ENCODE measurements at regions not wholly inside any gene's neighbourhood (a gene's known extent, or its start where the extent isn't known, plus 50 kb on each side); places are given as distances from the start of the nearest gene placed in this dataset.
"Not testable (repeated sequence)": the region's sequence is repeated elsewhere in the genome, so short reads cannot be mapped to it uniquely, and the experiment has no call there.

DNA sequence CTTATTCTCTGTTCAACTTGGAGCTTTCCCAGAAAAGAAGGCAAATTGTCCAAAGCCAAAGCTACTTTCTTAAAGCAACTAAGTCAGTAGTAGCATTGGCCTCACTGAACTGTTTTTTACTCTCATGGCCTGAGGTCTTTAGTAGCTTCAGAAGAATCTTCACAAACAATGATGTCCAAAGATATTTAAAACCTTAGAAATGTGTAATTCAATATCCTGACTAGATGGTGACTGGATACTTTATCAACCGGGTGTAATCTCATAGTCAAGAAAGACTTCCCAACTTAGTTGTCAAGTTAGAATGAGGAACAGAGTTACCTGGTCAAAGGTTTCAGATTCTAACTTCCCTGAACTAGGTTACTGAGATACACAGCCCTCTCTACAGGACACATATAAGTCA, 226.3 kb upstream of the ARHGEF26 start:
- no peak for ATAC-seq
- intact Hi-C loops (cut with DNase I) = no loop called here
- no peak for DNase-seq (ENCODE audit: low spot score)

DNA sequence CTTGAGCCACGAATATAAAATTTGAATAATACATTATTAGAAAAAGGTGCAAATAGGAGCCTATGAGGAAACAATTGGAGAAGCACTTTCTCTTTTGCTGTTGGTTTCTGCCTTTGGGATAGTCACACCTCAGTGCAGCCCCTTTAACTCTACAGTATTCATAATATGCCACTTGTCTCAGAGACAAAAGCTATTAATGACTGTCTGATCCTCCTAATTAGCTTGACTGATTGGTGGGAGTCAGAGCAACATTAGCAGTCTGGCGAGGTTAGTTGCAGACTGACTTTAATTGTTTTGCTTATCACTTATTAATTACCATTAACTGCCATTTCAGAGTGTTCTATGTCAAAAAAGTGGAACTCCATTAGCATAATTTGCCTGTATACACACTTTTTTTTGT, 225.0 kb upstream of the ARHGEF26 start:
- ATAC-seq = no peak
- intact Hi-C loops (cut with DNase I) = no loop called here
- no peak for DNase-seq (ENCODE audit: low spot score)

DNA sequence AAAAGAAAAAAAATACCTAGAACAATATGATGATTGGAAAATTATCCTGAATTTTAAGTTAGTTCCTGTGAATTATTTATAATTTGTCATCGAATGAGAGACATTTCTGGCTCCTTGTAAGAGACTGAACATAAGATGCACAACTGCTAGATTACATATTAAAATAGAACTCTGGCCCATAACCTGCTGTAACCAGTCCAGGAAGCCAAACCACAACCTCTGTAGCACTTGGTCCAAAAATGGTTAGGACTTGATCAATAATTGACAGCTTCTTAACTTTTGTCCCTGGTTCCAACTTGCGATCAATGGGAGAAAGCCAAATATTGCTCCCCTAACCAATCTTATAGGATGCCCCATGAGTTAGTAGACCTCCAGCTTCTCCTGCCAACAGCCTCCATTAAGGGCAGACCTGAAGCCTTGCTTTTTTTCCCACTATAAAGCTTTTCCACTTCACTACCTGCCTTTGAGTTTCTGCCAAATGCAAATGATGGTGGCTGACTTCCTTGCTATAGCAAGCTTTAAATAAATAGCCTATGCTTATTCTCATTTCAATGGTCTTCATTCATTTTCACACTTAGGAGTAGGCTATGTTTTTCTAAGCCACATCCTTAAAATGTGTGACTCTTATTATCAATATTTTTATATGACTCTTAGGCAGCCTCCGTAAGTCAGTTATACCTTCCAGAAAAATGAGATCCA, 224.0 kb upstream of the ARHGEF26 start:
- no peak for ATAC-seq
- intact Hi-C loops (cut with DNase I) = no loop called here
- DNase-seq (ENCODE audit: low spot score) = no peak

DNA sequence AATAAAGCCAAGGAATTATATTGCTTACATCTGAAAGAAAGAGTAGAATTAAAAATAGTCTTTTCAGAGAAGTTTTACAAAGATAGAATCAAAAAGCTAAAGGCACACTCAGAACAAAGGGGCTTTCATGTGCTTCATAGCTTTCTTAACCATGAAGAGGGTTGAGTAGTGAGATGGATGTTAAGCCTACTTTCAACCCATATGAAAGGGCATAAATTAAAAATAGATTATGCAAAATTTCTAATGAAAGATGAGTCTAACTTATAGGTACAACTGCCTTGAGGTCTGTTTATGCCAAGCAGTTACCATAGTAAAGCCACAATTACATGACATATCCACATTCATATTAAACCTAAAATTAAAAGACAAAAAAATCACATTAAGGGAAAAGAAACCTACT, 223.3 kb upstream of the ARHGEF26 start:
- no peak for ATAC-seq
- no peak for DNase-seq (ENCODE audit: low spot score)
- intact Hi-C loops (cut with DNase I) = no loop called here

DNA sequence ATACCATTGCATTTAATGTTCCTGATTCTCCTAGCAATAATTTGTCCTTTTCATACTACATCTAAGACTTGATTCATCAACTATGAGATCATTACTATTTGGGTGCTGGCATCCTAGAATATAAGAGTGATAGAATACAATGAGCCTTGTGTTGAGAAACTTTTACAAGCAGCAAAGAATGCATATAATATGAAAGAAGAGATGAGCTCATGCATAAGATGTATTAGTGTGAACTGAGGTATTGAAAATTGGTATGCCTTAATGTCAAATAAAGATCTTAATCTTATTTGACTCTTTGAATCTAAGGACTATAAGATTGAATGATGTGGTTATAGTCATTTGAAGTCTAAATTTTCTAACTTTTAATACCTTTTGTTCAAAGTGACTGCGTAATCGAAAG, 220.0 kb upstream of the ARHGEF26 start:
- no peak for DNase-seq (ENCODE audit: low spot score)
- intact Hi-C loops (cut with DNase I) = no loop called here
- ATAC-seq = no peak

DNA sequence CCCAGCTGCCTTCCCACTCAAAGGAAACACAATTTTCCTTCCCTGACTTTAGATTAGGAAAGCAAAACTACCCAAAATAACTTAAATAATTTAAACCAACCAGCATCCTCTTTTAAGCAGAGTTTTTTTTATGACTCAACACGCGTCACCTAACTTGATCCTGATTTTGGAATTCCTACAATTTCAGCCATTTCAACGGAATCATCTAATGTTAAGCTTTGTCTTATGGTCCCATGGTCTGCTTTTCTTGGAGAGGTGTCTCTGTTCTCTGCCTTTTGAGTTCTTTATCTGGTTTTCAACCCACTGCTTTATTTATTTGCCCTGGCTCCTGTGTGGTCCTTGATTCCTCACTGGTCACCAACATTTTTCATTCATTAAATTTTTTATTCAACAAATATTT, 219.2 kb upstream of the ARHGEF26 start:
- ATAC-seq (no peak), DNase-seq (ENCODE audit: low spot score) (no peak)
- intact Hi-C loops (cut with DNase I) = no loop called here

DNA sequence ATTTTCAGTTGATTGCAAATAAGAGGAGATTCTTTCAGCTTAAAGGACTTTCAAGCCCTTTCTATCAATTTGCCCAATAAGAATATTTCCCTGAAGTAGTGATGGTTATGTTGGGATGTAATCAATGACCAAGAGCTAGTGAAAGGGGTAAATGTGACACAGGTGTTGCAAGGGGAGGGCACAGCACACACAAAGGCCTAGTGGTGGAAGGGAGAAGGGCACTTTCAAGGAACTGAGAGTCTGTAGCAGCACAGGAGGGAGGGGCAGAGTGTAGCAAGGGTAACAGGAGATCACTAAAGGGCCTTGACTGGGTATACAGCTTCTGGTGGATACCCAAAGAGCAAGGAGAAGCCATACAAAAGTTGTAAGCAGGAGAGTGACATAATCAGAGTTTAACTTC, 217.8 kb upstream of the ARHGEF26 start:
- DNase-seq (ENCODE audit: low spot score) (no peak), ATAC-seq (no peak)
- intact Hi-C loops (cut with DNase I) = no loop called here

DNA sequence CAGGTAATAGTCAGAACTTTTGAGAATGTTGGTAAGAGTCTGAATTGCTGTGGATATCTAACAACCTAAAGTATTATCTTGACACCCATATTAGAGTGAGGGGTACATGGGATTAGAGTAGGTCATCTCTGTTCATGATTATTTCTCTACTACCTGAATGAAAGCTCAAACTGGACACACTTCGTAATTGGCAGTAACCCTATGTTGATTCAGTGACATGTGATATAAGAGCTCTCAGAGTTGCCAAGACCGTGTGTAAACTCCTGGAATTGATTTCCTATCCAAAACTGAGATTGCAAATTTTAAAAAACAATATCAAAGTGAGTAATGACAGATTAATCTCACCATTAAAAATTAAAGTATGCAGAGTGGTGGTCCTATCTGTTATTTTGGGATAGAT, 214.8 kb upstream of the ARHGEF26 start:
- DNase-seq (ENCODE audit: low spot score) = no peak
- intact Hi-C loops (cut with DNase I) = no loop called here
- ATAC-seq = no peak

DNA sequence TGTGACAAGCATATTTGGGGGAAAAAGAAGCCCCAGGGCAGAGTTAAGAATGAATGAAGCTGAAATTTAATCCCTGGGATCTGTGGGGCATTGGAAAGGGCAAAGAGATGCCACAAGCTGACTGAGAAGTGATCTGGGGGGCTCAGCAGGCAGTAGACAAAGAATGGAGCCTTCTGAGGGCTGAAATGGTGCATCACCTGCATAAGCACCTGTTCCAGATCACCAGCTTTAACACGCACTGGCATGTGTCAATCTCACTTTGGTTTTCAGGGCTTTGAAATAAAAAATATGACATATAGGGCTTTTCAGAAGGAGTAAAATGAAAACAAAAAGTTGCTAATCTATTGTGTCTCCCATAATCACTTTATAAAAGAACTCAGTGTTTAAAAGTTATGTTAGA, 210.8 kb upstream of the ARHGEF26 start:
- DNase-seq (ENCODE audit: low spot score) (no peak), ATAC-seq (no peak)
- intact Hi-C loops (cut with DNase I) = no loop called here

DNA sequence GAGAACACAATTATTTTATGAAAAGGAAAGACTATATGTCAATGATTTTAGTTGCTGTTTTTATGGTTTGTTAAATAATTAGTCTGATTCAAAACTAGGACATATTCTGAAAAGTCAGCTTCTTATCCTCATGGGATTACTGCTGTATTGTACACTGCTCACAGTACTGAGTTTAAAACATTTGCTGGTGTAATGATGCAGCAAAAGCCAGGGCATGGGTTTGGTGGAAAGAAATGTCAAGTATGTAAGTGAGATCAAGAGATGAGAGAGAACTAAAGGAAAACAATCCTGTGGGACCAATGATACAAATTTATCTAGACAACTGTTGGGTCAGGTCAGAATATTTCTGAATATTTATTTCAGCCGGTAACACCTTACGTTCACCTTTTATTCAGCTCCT, 210.1 kb upstream of the ARHGEF26 start:
- DNase-seq (ENCODE audit: low spot score) = no peak
- no peak for ATAC-seq
- intact Hi-C loops (cut with DNase I) = no loop called here

DNA sequence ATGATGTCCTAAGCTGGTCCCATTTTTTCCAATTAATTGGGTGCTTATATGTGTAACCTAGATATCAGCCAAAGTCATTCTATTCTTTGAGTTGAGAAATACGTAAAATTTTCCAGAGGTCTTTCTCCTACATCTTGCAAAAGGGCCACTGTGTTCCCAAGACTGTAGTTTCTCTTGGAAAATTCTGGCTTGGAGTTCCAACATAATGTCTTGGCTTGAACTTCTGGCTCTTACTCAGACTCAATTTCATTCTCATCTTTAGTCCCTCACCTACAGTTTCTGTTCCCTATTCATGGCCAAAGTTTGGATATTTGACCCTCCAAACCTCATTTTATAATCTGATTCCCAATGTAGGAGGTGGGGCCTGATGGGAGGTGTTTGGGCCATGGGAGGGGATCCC, 201.4 kb upstream of the ARHGEF26 start:
- ATAC-seq (no peak), DNase-seq (ENCODE audit: low spot score) (no peak)
- intact Hi-C loops (cut with DNase I) = no loop called here

DNA sequence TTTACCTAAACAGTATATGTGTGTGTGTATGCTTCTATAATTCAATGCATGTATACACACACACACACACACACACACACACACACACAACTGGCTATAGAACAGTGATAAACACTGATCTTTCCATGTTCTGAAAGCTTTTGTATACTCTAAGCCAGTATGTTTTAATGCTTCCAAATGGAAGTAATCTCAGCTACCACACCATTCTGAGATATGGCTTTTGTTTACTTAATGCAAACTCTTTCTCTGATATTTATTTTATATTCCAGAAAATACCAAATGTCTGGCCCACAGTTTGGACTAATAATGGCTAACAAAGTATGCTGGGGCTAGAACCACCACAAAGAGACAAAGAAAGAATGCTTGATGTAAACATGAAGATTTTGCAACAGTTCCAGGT, 199.4 kb upstream of the ARHGEF26 start:
- ATAC-seq = no peak
- intact Hi-C loops (cut with DNase I) = no loop called here
- no peak for DNase-seq (ENCODE audit: low spot score)

DNA sequence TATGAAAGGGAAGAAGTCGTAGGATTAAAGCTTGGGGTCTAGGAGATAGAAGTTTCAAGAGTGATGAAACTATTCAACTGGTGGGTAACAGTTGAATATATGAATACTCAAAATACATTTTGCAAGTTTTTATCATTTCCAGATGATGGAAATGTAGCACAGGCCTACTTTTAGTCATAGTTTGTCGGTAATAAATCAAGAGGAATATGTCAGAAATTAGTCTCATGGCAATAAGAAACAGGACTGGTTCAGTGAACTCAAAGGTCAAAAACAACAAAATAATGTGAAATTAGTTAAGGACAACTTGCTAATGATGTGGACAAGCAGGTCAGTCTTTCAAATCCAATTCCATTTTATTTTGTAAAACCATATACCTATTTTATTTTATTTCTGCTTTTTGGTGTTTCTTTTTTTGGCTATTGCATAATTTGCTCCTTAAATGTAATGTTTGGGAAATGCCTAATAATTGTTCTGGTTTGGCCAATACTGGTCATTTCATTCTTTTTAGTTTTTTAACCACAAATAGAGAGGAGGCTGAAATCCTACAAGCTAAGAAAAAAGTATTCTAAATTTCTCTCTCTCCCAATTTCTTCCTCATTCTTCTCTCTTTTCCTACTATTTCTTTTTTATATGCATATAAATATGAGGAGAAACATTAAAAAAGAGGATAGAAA, 195.2 kb upstream of the ARHGEF26 start:
- intact Hi-C loops (cut with DNase I) = no loop called here
- ATAC-seq (peak; percentile 67), DNase-seq (ENCODE audit: low spot score) (no peak)

DNA sequence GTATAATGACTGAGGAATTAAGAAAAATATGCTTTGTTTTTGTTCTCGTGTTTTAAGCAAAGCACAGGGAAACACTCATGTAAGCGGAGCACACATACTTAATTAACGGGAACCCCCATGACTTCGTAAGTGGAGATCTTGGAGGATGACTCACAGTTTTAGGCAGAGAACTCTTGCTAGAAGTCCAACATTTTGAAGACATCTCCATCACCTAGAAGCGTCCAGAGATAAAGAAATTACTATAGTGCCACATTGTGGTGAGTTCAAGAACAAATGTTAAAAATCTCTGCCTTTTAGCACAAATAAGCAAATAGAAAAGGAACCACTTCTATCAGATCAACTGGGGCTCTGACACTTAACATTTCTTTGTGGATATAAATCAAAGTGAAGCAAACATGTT, 194.1 kb upstream of the ARHGEF26 start:
- no peak for DNase-seq (ENCODE audit: low spot score)
- intact Hi-C loops (cut with DNase I) = no loop called here
- ATAC-seq = peak; percentile 95

DNA sequence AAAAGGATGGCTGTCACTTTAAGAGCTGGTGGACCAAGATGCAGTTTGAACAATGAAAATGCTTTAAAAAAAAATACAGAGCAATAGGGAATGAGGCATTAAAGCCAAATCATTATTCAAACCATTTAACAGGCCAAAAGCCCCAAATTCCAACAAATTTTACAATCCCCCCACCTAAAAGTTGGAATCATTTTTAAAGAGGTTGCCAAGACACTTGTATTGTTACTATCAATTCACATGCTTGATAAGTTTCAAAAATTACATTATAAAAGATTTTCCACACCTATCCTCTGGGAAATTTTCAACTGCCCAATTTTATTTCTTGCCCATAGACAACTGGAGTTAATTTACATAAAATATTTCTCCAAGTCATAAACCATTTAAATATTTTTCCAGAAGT, 192.3 kb upstream of the ARHGEF26 start:
- DNase-seq (ENCODE audit: low spot score) (no peak), ATAC-seq (no peak)
- intact Hi-C loops (cut with DNase I) = no loop called here

DNA sequence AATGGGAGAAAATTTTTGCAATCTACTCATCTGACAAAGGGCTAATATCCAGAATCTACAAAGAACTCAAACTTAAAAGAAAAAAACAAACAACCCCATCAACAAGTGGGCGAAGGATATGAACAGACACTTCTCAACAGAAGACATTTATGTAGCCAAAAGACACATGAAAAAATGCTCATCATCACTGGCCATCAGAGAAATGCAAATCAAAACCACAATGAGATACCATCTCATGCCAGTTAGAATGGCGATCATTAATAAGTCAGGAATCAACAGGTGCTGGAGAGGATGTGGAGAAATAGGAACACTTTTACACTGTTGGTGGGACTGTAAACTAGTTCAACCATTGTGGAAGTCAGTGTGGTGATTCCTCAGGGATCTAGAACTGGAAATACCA, 187.7 kb upstream of the ARHGEF26 start:
- DNase-seq (ENCODE audit: low spot score); intact Hi-C loops (cut with DNase I); ATAC-seq: not testable (repeated sequence)

DNA sequence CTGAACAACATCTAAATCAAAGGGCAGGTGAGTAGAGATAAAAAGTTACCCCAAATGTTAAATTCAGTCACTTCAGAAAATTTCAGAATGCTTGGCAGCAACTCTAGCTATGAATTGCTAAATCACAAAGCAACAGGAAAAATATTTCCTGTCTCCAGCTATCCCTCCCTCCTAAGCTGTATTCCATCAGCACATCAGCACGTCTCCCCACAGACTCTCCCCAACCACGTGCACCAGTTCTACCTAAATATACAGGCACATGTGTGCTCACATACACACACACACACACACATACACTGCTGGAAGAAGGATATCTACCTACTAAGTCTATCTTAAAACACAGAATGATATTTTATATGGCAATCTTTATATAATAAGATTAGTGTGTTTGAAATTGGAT, 177.1 kb upstream of the ARHGEF26 start:
- DNase-seq (ENCODE audit: low spot score) (no peak), ATAC-seq (no peak)
- intact Hi-C loops (cut with DNase I) = no loop called here

DNA sequence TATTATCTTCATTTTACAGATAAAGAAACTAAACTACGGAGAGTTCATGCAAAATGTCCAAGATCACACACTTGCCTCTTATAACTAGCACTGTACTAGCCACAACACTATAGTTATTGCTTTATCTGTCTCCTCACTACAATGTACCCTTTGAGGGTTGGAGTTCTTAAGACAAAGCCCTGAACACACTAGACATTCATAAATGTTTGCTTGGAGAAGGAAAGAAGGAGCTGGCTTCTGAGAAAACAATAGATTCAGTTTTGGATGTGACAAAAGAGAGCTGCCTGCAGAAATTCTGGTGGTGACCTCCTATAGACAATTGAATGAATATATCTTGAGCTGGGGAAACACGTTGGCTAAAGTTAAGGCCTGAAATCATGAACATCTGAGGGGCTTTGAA, 169.9 kb upstream of the ARHGEF26 start:
- ATAC-seq = no peak
- no peak for DNase-seq (ENCODE audit: low spot score)
- intact Hi-C loops (cut with DNase I) = no loop called here

DNA sequence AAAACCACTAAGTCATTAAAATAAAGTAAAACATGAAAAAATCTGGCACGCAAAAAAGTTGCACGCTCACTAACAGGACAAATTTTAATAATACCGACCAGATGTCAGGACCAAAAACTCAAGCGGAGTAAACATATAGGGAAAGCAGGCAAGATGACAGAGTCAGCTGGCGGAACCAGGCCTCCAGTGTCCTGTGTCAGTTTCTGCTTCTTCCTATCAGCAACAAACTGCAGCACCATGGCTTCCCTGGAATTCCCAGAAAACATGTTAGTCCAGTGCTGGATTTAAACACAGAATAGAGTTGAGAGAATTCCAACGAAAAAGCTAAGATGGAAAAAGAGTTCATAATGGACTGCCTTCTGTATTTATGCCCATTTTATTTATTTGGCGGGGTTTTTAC, 169.1 kb upstream of the ARHGEF26 start:
- ATAC-seq = no peak
- no peak for DNase-seq (ENCODE audit: low spot score)
- intact Hi-C loops (cut with DNase I) = no loop called here

DNA sequence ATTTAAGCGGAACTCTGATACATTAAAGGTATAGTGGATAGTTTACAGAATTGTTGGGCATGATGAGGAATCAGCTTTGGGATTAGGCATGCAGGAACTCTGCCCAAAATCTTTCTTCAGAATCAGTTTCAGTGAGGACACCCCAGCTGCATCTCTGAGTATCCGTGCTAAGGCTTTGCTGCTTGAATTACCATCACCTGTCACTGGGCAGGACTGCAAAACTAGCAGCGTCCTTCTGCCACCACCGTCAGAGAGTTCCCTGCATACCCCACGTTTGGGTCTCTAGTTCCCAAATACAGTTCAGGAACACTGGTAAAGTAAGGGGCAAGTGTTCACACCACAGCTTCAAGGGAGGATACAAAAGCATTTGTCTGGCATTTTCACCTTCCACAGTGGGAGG, 164.6 kb upstream of the ARHGEF26 start:
- intact Hi-C loops (cut with DNase I) = no loop called here
- no peak for DNase-seq (ENCODE audit: low spot score)
- ATAC-seq = no peak

DNA sequence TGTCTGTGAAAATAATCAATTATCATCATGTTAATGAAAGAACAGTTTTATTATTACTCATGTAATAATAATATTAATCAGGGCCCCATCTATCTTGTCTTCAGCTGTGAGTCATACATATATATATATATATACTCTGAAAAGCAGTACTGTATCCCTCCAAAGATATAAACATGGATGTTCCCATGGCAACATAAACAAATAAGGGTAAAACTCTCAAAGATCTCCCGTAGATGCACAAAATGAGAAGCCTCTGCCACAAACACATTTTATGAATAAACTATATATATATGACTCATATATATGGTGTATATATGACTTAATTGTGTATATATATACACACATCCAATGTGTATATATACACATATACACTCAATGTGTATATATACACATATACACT, 163.8 kb upstream of the ARHGEF26 start:
- DNase-seq (ENCODE audit: low spot score) = no peak
- intact Hi-C loops (cut with DNase I) = no loop called here
- ATAC-seq = no peak
